ENCODE measurements at regions not wholly inside any gene's neighbourhood (a gene's known extent, or its start where the extent isn't known, plus 50 kb on each side); places are given as distances from the start of the nearest gene placed in this dataset.
"Not testable (repeated sequence)": the region's sequence is repeated elsewhere in the genome, so short reads cannot be mapped to it uniquely, and the experiment has no call there.

DNA sequence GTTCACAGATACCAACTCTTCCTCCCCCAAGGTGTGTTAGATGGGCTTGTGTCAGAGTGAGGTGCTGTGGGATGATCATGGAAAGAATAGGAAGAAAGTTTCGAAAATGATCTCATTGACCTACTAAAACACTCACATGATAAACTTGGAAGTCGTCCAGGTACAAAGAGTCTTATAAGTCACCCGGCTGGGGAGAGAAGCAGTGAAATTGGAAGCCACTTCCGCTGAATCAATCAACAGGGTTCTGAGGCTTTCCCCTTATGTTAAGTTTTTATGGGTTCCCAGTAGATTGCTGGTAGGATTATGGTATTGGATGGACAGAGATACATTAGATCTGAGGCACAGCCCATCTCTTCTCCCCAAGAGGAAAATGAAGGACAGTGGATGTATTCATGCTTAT, 218.8 kb upstream of the MSX2 start:
- FAIRE-seq (no peak), DNase-seq (ENCODE audit: insufficient read length, low spot score) (no peak)
- TF ChIP-seq, protein P1, sequence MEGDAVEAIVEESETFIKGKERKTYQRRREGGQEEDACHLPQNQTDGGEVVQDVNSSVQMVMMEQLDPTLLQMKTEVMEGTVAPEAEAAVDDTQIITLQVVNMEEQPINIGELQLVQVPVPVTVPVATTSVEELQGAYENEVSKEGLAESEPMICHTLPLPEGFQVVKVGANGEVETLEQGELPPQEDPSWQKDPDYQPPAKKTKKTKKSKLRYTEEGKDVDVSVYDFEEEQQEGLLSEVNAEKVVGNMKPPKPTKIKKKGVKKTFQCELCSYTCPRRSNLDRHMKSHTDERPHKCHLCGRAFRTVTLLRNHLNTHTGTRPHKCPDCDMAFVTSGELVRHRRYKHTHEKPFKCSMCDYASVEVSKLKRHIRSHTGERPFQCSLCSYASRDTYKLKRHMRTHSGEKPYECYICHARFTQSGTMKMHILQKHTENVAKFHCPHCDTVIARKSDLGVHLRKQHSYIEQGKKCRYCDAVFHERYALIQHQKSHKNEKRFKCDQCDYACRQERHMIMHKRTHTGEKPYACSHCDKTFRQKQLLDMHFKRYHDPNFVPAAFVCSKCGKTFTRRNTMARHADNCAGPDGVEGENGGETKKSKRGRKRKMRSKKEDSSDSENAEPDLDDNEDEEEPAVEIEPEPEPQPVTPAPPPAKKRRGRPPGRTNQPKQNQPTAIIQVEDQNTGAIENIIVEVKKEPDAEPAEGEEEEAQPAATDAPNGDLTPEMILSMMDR (IDR thresholded peaks at IDR 0.05; ENCODE audit: insufficient read depth, missing control alignments): no peak

DNA sequence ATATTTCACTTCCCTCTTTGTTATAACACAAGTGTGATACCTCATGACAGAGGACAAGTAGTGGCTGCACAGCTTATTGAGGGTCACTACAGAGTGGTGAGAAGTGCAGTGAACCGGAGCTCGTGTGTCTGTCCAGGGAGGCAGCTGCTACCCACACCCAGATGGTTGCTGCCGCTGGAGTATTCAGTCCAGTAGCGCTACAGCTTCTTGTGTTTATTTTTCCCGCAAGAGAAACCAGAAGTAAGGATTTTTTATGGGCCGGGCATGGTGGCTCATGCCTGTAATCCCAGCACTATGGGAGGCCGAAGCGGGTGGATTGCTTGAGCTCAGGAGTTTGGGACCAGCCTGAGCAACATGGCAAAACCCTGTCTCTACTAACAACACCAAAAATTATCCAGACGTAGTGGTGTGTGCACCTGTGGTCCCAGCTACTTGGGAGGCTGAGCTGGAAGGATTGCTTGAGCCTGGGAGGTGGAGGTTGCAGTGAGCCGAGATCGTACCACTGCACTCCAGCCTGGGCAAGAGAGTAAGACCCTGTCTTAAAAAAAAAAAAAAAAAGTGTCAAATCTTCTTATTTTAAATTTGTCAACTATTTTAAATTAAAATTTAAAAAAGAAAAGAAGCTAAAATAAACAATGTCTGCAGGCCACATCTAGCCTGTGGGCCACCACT, 213.5 kb upstream of the MSX2 start:
- FAIRE-seq; DNase-seq (ENCODE audit: insufficient read length, low spot score): not testable (repeated sequence)

DNA sequence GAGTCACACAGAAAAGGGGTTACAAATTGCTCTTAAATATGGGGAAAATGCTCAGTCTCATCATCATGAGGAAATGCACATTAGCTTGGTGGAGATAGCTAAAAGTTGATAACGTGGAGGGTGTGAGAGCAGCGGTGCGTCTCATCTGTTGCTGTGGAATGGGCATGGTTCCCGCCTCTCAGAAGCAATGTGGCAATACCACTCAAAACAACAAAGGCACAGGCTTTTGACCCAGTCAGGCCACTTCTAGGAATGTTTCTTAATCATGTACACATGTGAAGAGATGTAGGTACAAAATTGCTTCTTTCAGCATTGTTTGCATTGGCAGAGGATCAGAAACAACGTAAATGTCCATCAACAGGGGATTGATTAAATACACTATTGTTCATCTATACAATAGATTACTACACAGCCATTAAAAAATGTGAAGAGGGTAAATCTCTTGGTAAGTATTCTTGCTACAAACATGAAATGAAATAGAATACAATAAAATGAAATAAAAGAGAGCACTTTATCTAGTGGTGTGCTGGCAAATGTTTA, 212.6 kb upstream of the MSX2 start:
- no peak for FAIRE-seq
- TF ChIP-seq, protein P1 (IDR thresholded peaks at IDR 0.05; ENCODE audit: insufficient read depth, missing control alignments): no peak
- DNase-seq (ENCODE audit: insufficient read length, low spot score): no peak

DNA sequence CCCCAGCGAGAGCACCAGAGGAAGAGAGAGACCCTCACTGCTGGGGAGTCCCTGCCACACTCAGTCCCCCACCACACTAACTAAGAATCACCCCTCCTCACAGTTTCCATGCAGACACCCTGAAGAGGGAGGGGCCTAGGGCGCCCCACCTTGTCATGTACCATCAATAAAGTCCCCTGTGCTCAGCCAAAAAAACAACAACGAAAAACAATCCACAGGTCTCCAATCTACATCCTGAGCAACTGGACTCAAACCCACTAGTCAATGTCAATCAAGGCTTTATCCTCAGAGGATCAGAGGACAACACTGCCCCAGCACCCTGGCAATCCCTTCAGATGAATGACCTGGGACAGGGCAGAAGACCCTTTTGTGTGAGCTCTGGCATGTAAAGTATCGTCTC, 210.1 kb upstream of the MSX2 start:
- TF ChIP-seq, protein P1 (IDR thresholded peaks at IDR 0.05; ENCODE audit: insufficient read depth, missing control alignments): no peak
- DNase-seq (ENCODE audit: insufficient read length, low spot score) (no peak), FAIRE-seq (no peak)

DNA sequence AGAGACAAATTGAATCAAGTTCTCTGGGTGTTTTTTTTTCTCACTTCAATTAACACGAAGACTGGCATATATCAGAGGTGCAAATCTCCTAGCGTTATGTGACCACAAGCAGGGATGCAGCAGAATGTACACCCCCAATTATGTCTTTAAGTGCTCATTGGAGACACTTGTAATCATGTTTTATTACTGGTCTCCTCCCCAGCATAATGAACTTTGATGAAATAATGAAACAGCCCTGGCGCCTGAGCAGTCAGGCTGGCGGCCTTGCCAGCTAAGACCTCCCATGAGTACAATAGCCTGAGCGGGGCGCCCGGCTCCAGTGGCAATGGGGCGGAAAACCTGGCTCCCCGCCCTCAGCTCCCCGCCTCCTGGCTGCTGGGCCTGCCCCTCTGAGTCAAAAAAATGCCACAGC, 209.4 kb upstream of the MSX2 start:
- DNase-seq (ENCODE audit: insufficient read length, low spot score) (no peak), FAIRE-seq (no peak)
- TF ChIP-seq, protein P1 (IDR thresholded peaks at IDR 0.05; ENCODE audit: insufficient read depth, missing control alignments): no peak

DNA sequence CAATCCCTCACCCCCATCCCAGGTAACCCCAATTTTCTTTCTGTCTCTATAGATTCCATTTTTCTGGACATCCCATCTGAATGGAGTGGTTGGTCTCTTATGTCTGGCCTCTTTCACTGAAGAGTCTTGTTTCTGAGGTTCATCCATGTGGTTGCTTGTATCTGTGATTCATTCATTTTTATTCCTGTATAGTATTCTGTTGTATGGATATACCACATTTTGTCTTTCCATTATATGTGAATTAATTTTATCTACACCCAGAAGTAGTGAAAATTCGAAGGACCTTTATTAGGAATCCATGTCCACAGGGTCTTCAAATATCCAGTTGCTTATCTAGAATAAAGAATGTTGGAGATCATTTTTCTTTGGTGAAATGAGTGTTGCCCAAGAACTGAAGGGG, 207.6 kb upstream of the MSX2 start:
- TF ChIP-seq, protein P1 (IDR thresholded peaks at IDR 0.05; ENCODE audit: insufficient read depth, missing control alignments): no peak
- DNase-seq (ENCODE audit: insufficient read length, low spot score) (no peak), FAIRE-seq (no peak)

DNA sequence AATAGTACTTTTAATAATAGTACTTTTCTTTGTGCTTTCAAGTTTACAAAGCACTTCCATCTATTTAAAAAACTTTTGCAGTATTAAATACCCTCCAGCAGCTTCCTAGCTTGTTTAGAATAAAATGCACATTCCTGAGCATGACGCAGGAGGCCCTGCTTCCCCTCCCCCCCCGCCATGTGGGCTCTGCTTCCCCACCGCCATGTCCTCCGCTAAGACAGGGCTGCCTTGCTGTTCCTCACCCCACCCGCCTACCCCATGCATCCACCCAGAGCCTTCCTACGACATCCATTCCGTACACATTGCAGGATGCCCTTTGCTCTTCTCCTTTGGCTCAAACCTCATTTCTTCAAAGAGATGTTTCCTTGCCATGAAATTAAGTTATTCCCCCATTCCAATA, 205.9 kb upstream of the MSX2 start:
- TF ChIP-seq, protein P1 (IDR thresholded peaks at IDR 0.05; ENCODE audit: insufficient read depth, missing control alignments): no peak
- FAIRE-seq (no peak), DNase-seq (ENCODE audit: insufficient read length, low spot score) (no peak)

Measured in D721Med (cell line).